Activated T-cell treated with anti-CD3 and anti-CD28 coated beads, Interleukin-2, amount 50 U/mL, for 4 hours (primary cell): ENCODE measurements at regions not wholly inside any gene's neighbourhood (a gene's known extent, or its start where the extent isn't known, plus 50 kb on each side); places are given as distances from the start of the nearest gene placed in this dataset.

Experiments used
- ATAC-seq, 2 donors: fragments of 200-7000 bp; cut with Tn5 transposase; one replicate each; pipeline ENCODE4 v1.10.0; 2021
- DNase-seq: peaks from one replicate; pipeline ENCODE4 v3.0.0-alpha.2; 2020
- H3K27me3 Mint-ChIP-seq: one replicate; pipeline ENCODE4 v1.8.0; 2021; ENCODE audit warnings: low read depth, mixed read lengths
- H3K36me3 Mint-ChIP-seq: one replicate; pipeline ENCODE4 v1.8.0; 2022; ENCODE audit warnings: mixed read lengths; ENCODE audit not compliant: insufficient read depth
- H3K4me1 Mint-ChIP-seq: one replicate; pipeline ENCODE4 v1.8.0; 2021; ENCODE audit warnings: low read depth, mixed read lengths
- H3K4me3 Mint-ChIP-seq: one replicate; pipeline ENCODE4 v1.8.0; 2021; ENCODE audit warnings: mild to moderate bottlenecking, moderate library complexity, mixed read lengths
- H3K9me3 Mint-ChIP-seq: one replicate; pipeline ENCODE4 v1.8.0; 2021; ENCODE audit warnings: mixed read lengths

GRCh38 chr1:2961081-2961480, 60.2 kb upstream of the ACTRT2 start:
- Mint-ChIP-seq H3K4me1 (no peaks in the 10 kb centered on the region), H3K9me3 (peaks cover 23% of the 10 kb centered on the region), H3K27me3 (peaks cover 5% of the 10 kb centered on the region), H3K36me3 (peaks cover under 1% of the 10 kb centered on the region), H3K4me3 (no peak overlapping the region)
- ATAC-seq = no peak
- DNase-seq = no peak

- ATAC-seq (no peak), DNase-seq (no peak)
- peaks cover 17% of the 10 kb centered on the region for H3K9me3 Mint-ChIP-seq
- no peak overlapping the region for H3K4me3 Mint-ChIP-seq
- no peaks in the 10 kb centered on the region for H3K4me1 Mint-ChIP-seq
- H3K36me3 Mint-ChIP-seq = no peaks in the 10 kb centered on the region
- peaks cover 5% of the 10 kb centered on the region for H3K27me3 Mint-ChIP-seq
Measured at GRCh38 chr1:2961661-2962060, 59.6 kb upstream of the ACTRT2 start.

DNA sequence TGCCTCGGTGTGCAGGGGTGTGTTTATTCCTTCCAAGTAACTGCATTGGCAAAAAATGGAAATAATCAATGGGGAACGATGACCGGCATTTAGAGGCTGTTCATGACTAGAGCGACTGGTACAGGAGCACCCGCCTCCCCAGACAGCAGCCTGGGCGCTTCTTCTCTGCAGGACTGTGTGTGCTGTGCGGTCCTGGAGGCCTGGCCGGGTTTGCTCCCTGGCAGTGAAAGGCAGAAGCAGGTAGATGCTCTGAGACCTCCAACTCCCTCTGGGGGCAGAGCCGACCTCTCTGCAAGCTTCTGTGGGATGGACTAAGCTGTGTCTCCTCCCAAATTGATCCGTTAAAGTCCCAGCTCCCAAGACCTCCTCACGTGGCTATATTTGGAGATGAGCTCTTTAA, 59.2 kb upstream of the ACTRT2 start:
- Mint-ChIP-seq H3K27me3 (peaks cover 5% of the 10 kb centered on the region), H3K4me3 (no peak overlapping the region), H3K4me1 (no peaks in the 10 kb centered on the region), H3K36me3 (no peaks in the 10 kb centered on the region), H3K9me3 (peaks cover 13% of the 10 kb centered on the region)
- no peak for DNase-seq
- ATAC-seq = no peak

GRCh38 chr1:2962541-2962940, 58.7 kb upstream of the ACTRT2 start:
- no peak for ATAC-seq
- H3K4me1 Mint-ChIP-seq = no peaks in the 10 kb centered on the region
- H3K36me3 Mint-ChIP-seq = no peaks in the 10 kb centered on the region
- peaks cover 5% of the 10 kb centered on the region for H3K27me3 Mint-ChIP-seq
- DNase-seq = no peak
- H3K9me3 Mint-ChIP-seq = peaks cover 10% of the 10 kb centered on the region
- no peak overlapping the region for H3K4me3 Mint-ChIP-seq

- Mint-ChIP-seq H3K36me3 (no peaks in the 10 kb centered on the region), H3K4me1 (no peaks in the 10 kb centered on the region), H3K27me3 (peaks cover 5% of the 10 kb centered on the region), H3K4me3 (no peak overlapping the region), H3K9me3 (peaks cover 6% of the 10 kb centered on the region)
- ATAC-seq = no peak
- DNase-seq = no peak
Measured at GRCh38 chr1:2962946-2963345, 58.3 kb upstream of the ACTRT2 start.

- no peaks in the 10 kb centered on the region for H3K4me1 Mint-ChIP-seq
- no peaks in the 10 kb centered on the region for H3K36me3 Mint-ChIP-seq
- no peak for ATAC-seq
- no peak overlapping the region for H3K4me3 Mint-ChIP-seq
- H3K27me3 Mint-ChIP-seq = peaks cover 2% of the 10 kb centered on the region
- no peak for DNase-seq
- no peaks in the 10 kb centered on the region for H3K9me3 Mint-ChIP-seq
Measured at GRCh38 chr1:2965676-2966075, 55.6 kb upstream of the ACTRT2 start.

GRCh38 chr1:2966449-2967328, 54.6 kb upstream of the ACTRT2 start:
- Mint-ChIP-seq H3K36me3 (no peaks in the 10 kb centered on the region), H3K9me3 (no peaks in the 10 kb centered on the region), H3K27me3 (peaks cover 2% of the 10 kb centered on the region), H3K4me3 (no peak overlapping the region), H3K4me1 (no peaks in the 10 kb centered on the region)
- DNase-seq (no peak), ATAC-seq (no peak)

- ATAC-seq = no peak
- H3K27me3 Mint-ChIP-seq = no peaks in the 10 kb centered on the region
- no peak overlapping the region for H3K4me3 Mint-ChIP-seq
- H3K4me1 Mint-ChIP-seq = no peaks in the 10 kb centered on the region
- H3K36me3 Mint-ChIP-seq = no peaks in the 10 kb centered on the region
- no peak for DNase-seq
- H3K9me3 Mint-ChIP-seq = no peaks in the 10 kb centered on the region
Measured at GRCh38 chr1:2967329-2967725, 53.9 kb upstream of the ACTRT2 start.

GRCh38 chr1:2967881-2968280, 53.4 kb upstream of the ACTRT2 start:
- ATAC-seq (no peak), DNase-seq (no peak)
- Mint-ChIP-seq H3K4me1 (no peaks in the 10 kb centered on the region), H3K9me3 (no peaks in the 10 kb centered on the region), H3K27me3 (peaks cover 3% of the 10 kb centered on the region), H3K36me3 (no peaks in the 10 kb centered on the region), H3K4me3 (no peak overlapping the region)

GRCh38 chr1:2968471-2968881, 52.8 kb upstream of the ACTRT2 start:
- peaks cover 4% of the 10 kb centered on the region for H3K27me3 Mint-ChIP-seq
- no peak for ATAC-seq
- peaks cover 2% of the 10 kb centered on the region for H3K4me1 Mint-ChIP-seq
- no peak for DNase-seq
- no peak overlapping the region for H3K4me3 Mint-ChIP-seq
- H3K9me3 Mint-ChIP-seq = no peaks in the 10 kb centered on the region
- no peaks in the 10 kb centered on the region for H3K36me3 Mint-ChIP-seq

GRCh38 chr1:2969011-2969844, 52.0 kb upstream of the ACTRT2 start:
- Mint-ChIP-seq H3K27me3 (peaks cover 4% of the 10 kb centered on the region), H3K36me3 (no peaks in the 10 kb centered on the region), H3K9me3 (no peaks in the 10 kb centered on the region), H3K4me1 (peaks cover 3% of the 10 kb centered on the region), H3K4me3 (no peak overlapping the region)
- DNase-seq (no peak), ATAC-seq (no peak)

- ATAC-seq = no peak
- DNase-seq = no peak
- no peaks in the 10 kb centered on the region for H3K36me3 Mint-ChIP-seq
- no peak overlapping the region for H3K4me3 Mint-ChIP-seq
- peaks cover 4% of the 10 kb centered on the region for H3K27me3 Mint-ChIP-seq
- H3K4me1 Mint-ChIP-seq = peaks cover 3% of the 10 kb centered on the region
- no peaks in the 10 kb centered on the region for H3K9me3 Mint-ChIP-seq
Measured at GRCh38 chr1:2969845-2970291, 51.4 kb upstream of the ACTRT2 start.

- Mint-ChIP-seq H3K4me1 (peaks cover 3% of the 10 kb centered on the region), H3K36me3 (no peaks in the 10 kb centered on the region), H3K27me3 (peaks cover 4% of the 10 kb centered on the region), H3K9me3 (no peaks in the 10 kb centered on the region), H3K4me3 (no peak overlapping the region)
- ATAC-seq (no peak), DNase-seq (peak; percentile 2)
Measured at GRCh38 chr1:2970311-2971071, 50.8 kb upstream of the ACTRT2 start.

DNA sequence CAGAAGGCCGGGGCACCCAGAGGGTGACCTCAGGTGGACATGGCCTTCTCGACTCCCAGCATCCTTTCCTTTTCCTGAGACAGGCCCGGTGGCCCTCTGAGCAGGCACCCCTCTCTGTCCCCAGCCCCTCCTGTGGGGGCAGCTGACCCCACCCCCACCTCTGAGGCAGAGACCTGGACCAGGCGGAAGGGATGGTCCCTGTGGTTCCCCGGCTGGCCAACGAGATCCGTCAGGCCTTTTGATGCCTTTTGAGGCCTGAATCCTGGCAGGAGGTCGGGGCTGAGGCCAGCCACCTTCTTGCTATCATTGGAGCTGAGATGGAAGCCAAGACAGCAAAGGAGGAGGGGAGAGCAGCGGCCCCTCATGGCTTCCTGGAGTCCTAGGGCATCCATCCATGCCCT, 50.2 kb upstream of the ACTRT2 start:
- H3K9me3 Mint-ChIP-seq = no peaks in the 10 kb centered on the region
- peak; percentile 2 for DNase-seq
- ATAC-seq = no peak
- peaks cover 4% of the 10 kb centered on the region for H3K27me3 Mint-ChIP-seq
- H3K4me3 Mint-ChIP-seq = no peak overlapping the region
- no peaks in the 10 kb centered on the region for H3K36me3 Mint-ChIP-seq
- H3K4me1 Mint-ChIP-seq = peaks cover 3% of the 10 kb centered on the region
